ENCODE measurements at regions not wholly inside any gene's neighbourhood (a gene's known extent, or its start where the extent isn't known, plus 50 kb on each side); places are given as distances from the start of the nearest gene placed in this dataset.

DNA sequence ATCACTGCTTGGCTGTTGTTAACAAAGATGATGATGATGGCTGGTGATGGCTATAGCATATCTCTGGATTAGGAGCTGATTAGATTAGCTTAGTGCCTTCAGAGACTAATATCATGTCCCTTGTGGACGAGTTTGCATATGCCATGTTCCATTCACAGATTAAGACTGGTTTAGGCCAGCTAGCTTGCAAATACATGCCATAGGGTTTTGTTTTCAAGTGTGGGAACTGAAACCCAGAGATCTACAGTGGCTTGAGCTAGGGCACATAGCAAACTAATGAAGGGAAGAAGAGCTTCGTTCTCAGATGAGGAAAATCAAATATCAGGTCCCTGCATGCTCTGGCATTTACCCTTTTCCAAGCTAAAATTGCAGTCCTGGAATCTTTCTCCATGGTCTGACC is 492.3 kb downstream of the MAGEE1 start:
- Histone ChIP-seq H3K9me2 (ENCODE audit: low read depth, low read length) (no peaks in the 10 kb centered on the region), H3K4me3 (ENCODE audit: low read depth, low read length, poor library complexity, severe bottlenecking) (no peak overlapping the region), H3F3A (ENCODE audit: insufficient read depth, low read length) (no peaks in the 10 kb centered on the region), H2AFZ (ENCODE audit: low read length) (no peak overlapping the region), H3K4me1 (ENCODE audit: insufficient read depth, low read length, severe bottlenecking) (no peaks in the 10 kb centered on the region), H3K36me3 (ENCODE audit: insufficient read depth, low read length) (no peaks in the 10 kb centered on the region), H3K9me3 (ENCODE audit: low read length) (no peaks in the 10 kb centered on the region), H3K9ac (ENCODE audit: low read length) (no peak overlapping the region), H3K79me2 (ENCODE audit: insufficient read depth, low read length) (no peaks in the 10 kb centered on the region), H3K27me3 (ENCODE audit: insufficient read depth, low read length) (no peaks in the 10 kb centered on the region), H3K27ac (ENCODE audit: low read depth, low read length, poor library complexity, severe bottlenecking) (no peak overlapping the region), H3K4me2 (ENCODE audit: low read length) (no peak overlapping the region), H4K20me1 (ENCODE audit: insufficient read depth, low read length) (no peaks in the 10 kb centered on the region)
- no peak for TF ChIP-seq EZH2 (IDR thresholded peaks at IDR 0.05; ENCODE audit: borderline replicate concordance, low read length)
- TF ChIP-seq, protein P1, sequence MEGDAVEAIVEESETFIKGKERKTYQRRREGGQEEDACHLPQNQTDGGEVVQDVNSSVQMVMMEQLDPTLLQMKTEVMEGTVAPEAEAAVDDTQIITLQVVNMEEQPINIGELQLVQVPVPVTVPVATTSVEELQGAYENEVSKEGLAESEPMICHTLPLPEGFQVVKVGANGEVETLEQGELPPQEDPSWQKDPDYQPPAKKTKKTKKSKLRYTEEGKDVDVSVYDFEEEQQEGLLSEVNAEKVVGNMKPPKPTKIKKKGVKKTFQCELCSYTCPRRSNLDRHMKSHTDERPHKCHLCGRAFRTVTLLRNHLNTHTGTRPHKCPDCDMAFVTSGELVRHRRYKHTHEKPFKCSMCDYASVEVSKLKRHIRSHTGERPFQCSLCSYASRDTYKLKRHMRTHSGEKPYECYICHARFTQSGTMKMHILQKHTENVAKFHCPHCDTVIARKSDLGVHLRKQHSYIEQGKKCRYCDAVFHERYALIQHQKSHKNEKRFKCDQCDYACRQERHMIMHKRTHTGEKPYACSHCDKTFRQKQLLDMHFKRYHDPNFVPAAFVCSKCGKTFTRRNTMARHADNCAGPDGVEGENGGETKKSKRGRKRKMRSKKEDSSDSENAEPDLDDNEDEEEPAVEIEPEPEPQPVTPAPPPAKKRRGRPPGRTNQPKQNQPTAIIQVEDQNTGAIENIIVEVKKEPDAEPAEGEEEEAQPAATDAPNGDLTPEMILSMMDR (IDR thresholded peaks at IDR 0.05; ENCODE audit: low read length), result no peak

DNA sequence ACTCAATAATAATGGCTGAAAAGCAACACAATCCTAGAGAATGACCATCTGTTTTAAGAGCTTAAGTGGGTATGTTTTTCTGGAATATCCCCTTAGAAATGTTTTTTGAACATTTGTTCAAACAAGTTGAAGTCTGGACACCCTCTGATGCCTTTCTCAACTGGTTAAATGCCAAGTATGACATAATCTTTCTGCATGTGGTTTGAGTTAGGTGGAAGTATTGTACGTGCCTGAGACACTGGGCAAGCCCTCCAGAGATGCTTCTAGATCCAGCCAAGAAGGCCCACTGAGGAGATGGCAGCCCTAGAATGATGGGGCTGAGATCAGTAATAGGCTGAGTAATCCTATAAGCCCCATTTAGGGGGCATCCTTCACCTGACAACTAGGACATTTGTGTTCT is 493.1 kb downstream of the MAGEE1 start:
- Histone ChIP-seq H3K79me2 (ENCODE audit: insufficient read depth, low read length) (no peaks in the 10 kb centered on the region), H3K27me3 (ENCODE audit: insufficient read depth, low read length) (no peaks in the 10 kb centered on the region), H3K4me3 (ENCODE audit: low read depth, low read length, poor library complexity, severe bottlenecking) (no peak overlapping the region), H3K4me1 (ENCODE audit: insufficient read depth, low read length, severe bottlenecking) (no peaks in the 10 kb centered on the region), H3K9me2 (ENCODE audit: low read depth, low read length) (no peaks in the 10 kb centered on the region), H3K36me3 (ENCODE audit: insufficient read depth, low read length) (no peaks in the 10 kb centered on the region), H3K27ac (ENCODE audit: low read depth, low read length, poor library complexity, severe bottlenecking) (no peak overlapping the region), H3K9me3 (ENCODE audit: low read length) (no peaks in the 10 kb centered on the region), H3F3A (ENCODE audit: insufficient read depth, low read length) (no peaks in the 10 kb centered on the region), H4K20me1 (ENCODE audit: insufficient read depth, low read length) (no peaks in the 10 kb centered on the region), H3K9ac (ENCODE audit: low read length) (no peak overlapping the region), H2AFZ (ENCODE audit: low read length) (no peak overlapping the region), H3K4me2 (ENCODE audit: low read length) (no peak overlapping the region)
- no peak for TF ChIP-seq EZH2 (IDR thresholded peaks at IDR 0.05; ENCODE audit: borderline replicate concordance, low read length)
- TF ChIP-seq, protein P1 (IDR thresholded peaks at IDR 0.05; ENCODE audit: low read length), result no peak

DNA sequence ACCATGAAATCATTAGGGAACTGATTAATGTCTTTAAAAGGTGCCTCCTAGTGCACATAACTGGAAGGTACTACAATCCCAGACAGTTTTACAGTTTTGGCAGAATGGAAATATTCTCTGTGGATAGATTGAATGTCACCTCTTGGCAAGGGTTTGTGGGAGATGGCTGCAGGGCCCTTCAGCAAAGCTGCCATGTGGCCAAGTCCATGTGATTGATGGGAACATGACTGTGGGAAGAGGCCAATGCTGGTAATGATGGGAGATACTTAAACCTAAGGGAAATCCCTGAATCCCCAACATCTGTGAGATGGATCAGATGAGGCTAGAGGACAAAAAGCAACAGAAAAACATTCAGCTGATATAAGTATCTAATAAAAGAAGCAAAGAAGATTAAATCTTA is 493.7 kb downstream of the MAGEE1 start:
- Histone ChIP-seq H3K36me3 (ENCODE audit: insufficient read depth, low read length) (no peaks in the 10 kb centered on the region), H3K4me1 (ENCODE audit: insufficient read depth, low read length, severe bottlenecking) (no peaks in the 10 kb centered on the region), H3K9ac (ENCODE audit: low read length) (no peak overlapping the region), H3F3A (ENCODE audit: insufficient read depth, low read length) (no peaks in the 10 kb centered on the region), H2AFZ (ENCODE audit: low read length) (no peak overlapping the region), H3K9me3 (ENCODE audit: low read length) (no peaks in the 10 kb centered on the region), H4K20me1 (ENCODE audit: insufficient read depth, low read length) (no peaks in the 10 kb centered on the region), H3K79me2 (ENCODE audit: insufficient read depth, low read length) (no peaks in the 10 kb centered on the region), H3K4me3 (ENCODE audit: low read depth, low read length, poor library complexity, severe bottlenecking) (no peak overlapping the region), H3K27me3 (ENCODE audit: insufficient read depth, low read length) (no peaks in the 10 kb centered on the region), H3K27ac (ENCODE audit: low read depth, low read length, poor library complexity, severe bottlenecking) (no peak overlapping the region), H3K9me2 (ENCODE audit: low read depth, low read length) (no peaks in the 10 kb centered on the region), H3K4me2 (ENCODE audit: low read length) (no peak overlapping the region)
- TF ChIP-seq, protein P1 (IDR thresholded peaks at IDR 0.05; ENCODE audit: low read length), result no peak

Measured in OCI-LY1 (cell line).